ENCODE measurements at regions not wholly inside any gene's neighbourhood (a gene's known extent, or its start where the extent isn't known, plus 50 kb on each side); places are given as distances from the start of the nearest gene placed in this dataset.

- TF ChIP-seq USF2 (IDR thresholded peaks at IDR 0.05; ENCODE audit: low read depth, low read length), result no peak
- no peak for TF ChIP-seq POLR2A (IDR thresholded peaks at IDR 0.05; ENCODE audit: low read depth, low read length)
- no peak for TF ChIP-seq SMC3 (IDR thresholded peaks at IDR 0.05; ENCODE audit: low read depth, low read length)
- TF ChIP-seq MAZ (IDR thresholded peaks at IDR 0.05; ENCODE audit: borderline replicate concordance, low read depth, low read length), result no peak
- no peak for TF ChIP-seq CTCF (conservative IDR thresholded peaks at IDR 0.05; ENCODE audit: low read depth, low read length)
- no peak for TF ChIP-seq MAFK (IDR thresholded peaks at IDR 0.05; ENCODE audit: low read depth, low read length)
- TF ChIP-seq RFX5 (IDR thresholded peaks at IDR 0.05; ENCODE audit: low read depth, low read length), result no peak
- no peak for TF ChIP-seq RAD21 (IDR thresholded peaks at IDR 0.05; ENCODE audit: low read length)
- TF ChIP-seq CEBPB (IDR thresholded peaks at IDR 0.05; ENCODE audit: low read depth, low read length), result no peak
- TF ChIP-seq RCOR1 (IDR thresholded peaks at IDR 0.05; ENCODE audit: insufficient replicate concordance, low read length), result no peak
- no peak for TF ChIP-seq BHLHE40 (IDR thresholded peaks at IDR 0.05; ENCODE audit: low read depth, low read length)
- TF ChIP-seq CHD1 (IDR thresholded peaks at IDR 0.05; ENCODE audit: low read depth, low read length), result no peak
- no peak for TF ChIP-seq MXI1 (IDR thresholded peaks at IDR 0.05; ENCODE audit: borderline replicate concordance, low read depth, low read length)
- no peak for TF ChIP-seq FOS (IDR thresholded peaks at IDR 0.05; ENCODE audit: low read depth, low read length)
Measured at GRCh38 chr15:38053205-38053604, 118.8 kb downstream of the TMCO5A start.

Data from IMR-90 (cell line).